ENCODE measurements at regions not wholly inside any gene's neighbourhood (a gene's known extent, or its start where the extent isn't known, plus 50 kb on each side); places are given as distances from the start of the nearest gene placed in this dataset.
"Not testable (repeated sequence)": the region's sequence is repeated elsewhere in the genome, so short reads cannot be mapped to it uniquely, and the experiment has no call there.

DNA sequence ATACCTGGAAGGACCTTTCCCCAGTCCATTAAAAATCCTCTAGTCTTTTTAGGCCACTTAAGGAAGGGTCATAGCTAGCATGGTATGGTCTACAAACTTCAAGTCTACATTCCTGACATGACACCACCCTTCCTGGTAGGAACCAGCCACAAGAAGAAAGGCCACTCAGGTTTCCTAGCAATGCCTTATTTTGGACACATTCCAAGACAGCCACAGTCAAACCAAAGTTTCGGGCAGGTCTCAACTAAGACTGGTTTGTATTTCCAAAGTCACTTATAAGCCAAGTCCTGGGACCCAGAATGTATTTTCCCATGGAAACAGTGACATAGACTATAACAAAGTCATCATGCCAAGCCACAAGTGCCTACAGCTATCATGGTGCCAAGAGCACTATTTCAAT, 50.6 kb upstream of the SLC44A3 start:
- DNase-seq (ENCODE audit: low read depth): no peak

DNA sequence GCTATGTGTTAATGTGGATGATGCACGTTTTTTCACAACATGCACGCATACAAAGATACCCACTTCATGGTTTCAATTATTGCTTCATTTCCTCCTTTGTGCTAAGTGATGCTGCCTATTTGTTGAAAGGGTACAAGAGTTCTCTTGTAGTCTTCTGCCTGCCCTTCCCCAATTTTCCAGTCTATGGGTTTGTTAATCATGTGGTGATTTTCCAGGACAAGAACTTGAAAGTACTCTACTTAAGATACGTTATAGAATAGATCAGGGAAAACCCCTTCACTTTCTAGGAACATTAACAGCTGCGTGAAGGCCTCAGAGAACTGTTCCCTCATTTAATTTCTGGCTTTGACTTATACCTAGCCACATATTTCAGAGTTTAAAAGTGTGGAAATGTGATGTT, 52.1 kb upstream of the SLC44A3 start:
- no peak for DNase-seq (ENCODE audit: low read depth)

DNA sequence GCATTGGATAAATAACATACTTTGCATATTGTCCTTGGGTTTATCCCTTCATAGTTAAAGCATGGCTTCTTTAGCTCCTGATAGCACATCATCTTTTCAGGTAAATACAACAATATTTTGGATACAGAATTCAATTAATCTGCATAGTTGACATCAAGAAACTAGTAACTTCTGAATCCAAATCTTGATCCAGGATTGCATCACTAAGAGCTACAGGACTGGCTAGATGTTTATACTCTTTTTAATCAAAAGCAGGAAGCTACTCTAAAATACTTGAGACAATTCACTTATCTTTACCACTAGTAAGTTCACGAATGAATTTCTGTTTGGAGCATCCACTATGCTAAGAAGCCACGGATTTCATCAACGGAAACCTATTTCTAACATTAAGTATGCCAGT, 54.2 kb upstream of the SLC44A3 start:
- DNase-seq (ENCODE audit: low read depth): no peak

DNA sequence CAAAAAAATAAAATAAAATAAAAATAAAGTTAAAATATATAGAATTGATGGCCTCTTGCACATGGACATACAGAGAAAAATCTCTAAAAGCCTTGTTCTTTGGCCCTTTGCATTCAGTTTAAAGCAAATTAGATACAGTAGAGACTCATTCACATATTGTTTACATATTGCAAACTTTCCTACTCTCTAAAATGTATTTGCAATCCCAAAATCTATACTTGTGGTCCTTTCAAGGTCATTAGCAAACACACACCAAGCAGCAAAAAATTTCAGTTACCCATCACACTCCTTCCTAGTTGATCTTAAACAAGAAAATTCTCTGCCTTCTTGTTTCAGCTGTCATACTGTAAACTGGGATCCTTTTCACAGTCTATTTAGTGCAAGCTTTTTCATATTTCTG, 61.0 kb upstream of the SLC44A3 start:
- no peak for DNase-seq (ENCODE audit: low read depth)

DNA sequence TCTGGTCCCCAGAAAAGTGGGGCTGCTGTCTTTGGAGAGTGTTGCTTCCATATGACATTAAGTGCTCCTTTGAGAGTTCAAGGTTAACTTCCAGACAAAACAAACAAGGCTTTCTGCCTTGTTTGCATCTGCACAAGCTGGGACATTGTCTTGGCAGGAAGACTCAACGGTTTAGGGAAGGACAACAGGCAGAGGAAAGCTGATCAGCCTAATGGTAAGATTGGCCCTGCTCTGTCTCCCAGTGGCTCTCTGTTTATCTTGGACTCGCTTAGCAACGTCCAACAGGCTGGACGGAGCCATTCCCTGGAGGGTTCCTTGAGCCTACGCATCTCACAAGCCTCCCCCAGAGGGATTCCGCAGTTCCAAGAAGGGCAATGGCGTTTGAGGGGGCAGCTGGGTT, 62.2 kb upstream of the SLC44A3 start:
- DNase-seq (ENCODE audit: low read depth): no peak

DNA sequence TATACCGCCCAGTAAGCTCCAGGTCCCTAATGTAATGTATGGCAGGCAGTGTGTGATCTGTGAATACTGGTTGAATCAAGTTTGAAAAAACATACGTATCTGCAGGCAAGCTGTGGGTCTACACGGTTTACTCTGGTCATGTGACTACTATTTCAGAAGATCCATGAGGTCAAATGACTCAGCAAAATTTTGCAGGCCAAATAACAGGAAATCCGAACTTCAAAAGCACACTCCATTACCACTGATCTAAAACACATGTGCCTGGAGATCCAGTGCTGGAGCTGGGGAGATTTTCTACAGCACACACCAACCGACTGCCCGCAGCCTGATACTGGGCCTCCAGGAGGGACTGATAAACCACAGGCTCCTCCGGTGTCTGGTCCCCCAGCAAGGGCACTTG, 64.5 kb upstream of the SLC44A3 start:
- DNase-seq (ENCODE audit: low read depth): peak; percentile 89

DNA sequence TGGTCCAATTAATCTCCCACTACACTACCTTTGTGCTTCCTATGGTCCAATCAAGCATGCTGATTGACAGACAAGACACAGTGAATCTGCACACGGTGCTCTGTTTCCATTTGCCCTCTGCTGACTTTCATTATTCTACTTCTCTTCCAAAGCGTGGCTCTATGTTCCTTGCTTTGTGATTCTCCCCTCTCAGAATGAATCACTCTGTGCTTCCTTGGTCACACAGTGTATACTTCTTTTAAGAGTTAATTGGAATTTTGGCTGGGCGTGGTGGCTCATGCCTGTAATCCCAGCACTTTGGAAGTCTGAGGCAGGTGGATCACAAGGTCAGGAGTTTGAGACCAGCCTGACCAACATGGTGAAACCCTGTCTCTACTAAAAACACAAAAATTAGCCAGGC, 65.1 kb upstream of the SLC44A3 start:
- DNase-seq (ENCODE audit: low read depth): not testable (repeated sequence)

DNA sequence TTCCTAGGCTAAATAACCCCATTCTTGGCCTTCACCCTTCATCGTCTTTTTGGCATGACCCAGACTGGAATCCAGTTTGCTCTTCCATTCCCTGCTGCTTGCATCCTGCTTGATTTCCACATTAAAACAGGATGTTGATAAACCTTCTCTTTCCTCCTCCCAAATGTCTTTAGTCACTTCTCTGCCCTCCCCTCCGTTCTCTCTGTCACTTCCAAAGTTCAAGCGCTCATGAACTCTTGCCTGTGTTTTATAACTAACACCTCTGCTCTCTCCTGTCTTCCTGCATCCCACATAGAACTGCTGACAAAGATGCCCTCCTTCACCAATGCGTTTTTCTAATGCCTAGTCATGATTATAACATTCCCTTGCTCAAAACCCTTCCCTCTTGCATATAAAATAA, 65.6 kb upstream of the SLC44A3 start:
- DNase-seq (ENCODE audit: low read depth): no peak

DNA sequence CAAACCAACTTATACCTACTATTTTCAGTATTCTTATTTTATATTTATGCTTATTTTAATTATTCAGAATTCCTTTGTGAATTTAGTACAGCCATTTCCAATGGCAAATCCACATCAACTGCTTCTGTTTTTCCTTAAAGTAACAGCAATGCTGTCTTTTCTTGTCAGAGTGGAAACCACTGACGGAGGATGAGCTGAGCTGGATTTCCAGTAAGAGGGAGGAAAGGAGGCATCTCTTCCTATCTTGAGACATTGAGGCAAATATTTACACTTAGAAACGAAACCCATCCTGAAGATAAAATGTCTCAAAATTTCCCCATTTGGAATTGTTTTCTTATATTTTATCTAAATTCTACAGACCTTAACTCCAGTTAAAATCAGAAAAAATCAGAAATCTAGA, 66.1 kb upstream of the SLC44A3 start:
- DNase-seq (ENCODE audit: low read depth): no peak

DNA sequence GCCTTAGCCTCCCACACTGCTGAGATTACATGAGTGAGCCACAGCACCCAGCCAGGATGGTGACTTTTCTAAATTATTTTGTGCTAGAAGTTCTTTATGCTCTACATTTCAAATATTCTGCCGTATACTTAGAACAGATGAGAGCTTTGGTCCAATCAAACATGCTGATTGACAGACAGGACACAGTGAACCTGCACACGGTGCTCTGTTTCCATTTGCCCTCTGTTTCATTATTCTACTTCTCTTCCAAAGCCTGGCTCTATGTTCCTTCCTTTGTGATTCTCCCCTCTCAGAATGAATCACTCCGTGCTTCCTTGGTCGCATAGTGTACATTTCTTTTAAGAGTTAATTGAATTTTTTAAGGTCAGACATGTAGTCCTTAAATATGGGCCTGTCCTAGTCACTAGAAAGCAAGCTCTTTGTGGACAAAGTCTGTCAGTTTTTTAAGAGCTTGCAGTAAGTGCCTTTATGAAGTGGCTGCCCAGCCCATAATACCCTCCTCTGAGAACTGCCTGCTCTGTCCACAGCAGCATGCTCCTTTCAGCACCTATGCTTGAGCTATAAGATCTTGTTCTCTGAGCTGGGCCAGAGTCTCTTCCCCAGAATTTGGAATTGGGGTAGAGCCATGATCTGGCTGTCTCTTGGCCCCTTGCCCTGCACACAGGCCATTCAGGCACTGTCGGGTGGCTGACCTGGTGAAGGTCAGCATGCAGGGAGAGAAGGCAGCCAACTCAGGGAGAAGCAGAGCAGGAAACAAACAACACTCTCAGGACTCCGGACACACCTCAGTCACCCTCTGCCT, 66.8 kb upstream of the SLC44A3 start:
- DNase-seq (ENCODE audit: low read depth): no peak

DNA sequence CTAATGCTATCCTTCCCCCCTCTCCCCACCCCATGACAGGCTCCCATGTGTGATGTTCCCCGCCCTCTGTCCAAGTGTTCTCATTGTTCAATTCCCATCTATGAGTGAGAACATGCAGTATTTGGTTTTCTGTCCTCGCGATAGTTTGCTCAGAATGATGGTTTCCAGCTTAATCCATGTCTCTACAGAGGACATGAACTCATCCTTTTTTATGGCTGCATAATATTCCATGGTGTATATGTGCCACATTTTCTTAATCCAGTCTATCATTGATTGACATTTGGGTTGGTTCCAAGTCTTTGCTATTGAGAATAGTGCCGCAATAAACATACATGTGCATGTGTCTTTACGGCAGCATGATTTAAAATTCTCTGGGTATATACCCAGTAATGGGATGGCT, 68.7 kb upstream of the SLC44A3 start:
- DNase-seq (ENCODE audit: low read depth): not testable (repeated sequence)

DNA sequence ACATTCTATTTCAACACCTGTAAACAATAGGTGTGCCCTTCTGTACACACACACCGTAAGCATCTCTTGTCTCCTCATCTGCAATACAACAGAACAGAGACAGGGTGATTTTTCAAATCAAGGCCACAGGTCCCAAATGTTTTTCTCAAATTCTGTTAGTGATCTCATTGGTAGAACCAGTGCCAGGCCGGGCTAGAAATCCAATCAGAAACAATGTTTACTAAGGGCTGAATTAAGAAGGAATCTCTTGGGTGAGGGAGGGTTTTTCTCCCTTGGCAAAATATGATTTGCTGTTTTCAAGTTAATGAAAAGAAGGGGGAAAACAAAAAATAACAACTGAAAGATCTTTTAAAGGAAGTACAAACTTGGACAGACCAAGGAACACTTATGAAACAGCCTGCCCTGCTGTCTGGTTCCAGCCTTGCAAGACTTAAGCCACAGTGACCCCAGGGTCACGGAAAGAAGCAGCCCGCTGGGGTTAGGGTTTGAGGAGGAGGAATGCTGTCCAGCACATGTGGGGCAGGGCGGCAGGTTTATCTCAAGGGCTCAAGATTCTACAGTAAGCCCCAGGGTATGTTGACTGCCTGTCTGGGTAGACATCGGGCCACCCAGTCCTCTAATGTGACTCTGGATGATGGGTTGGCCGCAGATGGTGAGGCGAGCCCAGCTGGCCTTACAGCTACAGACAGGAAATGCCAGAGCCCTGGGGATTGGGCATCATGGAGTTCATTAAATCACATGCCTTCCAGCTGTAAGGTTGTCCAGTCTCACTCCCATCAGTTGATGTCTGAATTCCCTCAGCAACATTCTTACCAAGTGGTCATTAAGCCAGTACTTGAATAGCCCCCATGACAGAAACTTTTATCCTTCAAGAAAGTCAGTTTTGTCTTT, 73.3 kb upstream of the SLC44A3 start:
- DNase-seq (ENCODE audit: low read depth): no peak

DNA sequence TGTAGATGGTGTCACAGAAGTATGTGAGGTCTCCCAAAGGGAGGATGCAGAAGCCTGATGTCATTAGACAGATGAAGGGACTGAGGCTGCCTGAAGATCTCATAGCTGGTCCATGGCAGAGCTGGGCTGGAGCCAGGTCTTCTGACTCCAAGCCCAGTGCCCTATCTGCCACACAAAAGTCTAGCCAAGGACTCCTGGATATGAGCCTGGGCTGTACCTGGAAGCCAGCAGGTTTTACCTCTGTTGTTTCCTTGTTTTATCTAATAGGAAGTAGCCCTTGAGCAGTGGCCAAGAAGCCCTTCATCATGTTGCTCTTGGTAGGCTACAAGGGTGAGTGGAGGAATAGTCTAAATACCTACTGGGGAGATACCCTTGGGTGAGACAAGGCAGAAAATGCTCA, 74.4 kb upstream of the SLC44A3 start:
- no peak for DNase-seq (ENCODE audit: low read depth)

DNA sequence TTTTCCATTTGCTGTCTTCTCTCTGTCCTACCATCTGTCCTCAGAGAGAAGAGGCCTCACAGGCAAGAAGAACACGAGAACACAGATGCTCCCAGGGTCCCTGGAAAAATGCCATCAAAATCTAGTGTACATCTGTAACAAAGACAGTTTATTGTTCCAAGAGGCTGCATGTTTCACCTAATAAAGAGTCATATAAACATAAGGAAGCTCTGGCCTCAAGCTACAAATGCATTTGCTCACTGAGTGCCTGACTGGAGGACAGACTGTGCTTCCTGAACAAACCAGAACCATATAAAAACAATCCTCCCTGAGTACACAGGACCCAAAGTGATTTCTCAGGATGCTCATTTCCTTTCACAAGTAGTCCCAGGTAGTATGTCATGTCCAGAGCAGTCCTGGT, 76.3 kb upstream of the SLC44A3 start:
- no peak for DNase-seq (ENCODE audit: low read depth)

DNA sequence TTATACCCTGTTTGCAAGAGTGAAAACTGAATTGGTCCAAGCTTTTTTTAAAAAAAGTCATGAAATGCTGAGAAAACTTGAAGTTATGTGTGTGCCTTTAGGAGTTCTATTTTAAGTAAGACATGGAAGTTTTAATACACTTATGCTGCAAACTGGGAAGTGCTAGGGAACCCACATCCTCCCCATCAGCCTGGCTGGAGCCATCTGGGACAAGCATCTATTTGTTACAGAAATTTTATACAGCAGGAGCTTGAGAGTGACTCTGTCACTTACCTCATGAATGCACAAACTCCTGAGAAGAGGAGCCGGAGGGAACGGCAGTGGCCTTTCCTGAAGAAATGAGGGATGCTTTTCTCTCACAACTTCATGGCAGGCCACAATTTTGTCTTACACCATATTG, 78.2 kb upstream of the SLC44A3 start:
- DNase-seq (ENCODE audit: low read depth): no peak

DNA sequence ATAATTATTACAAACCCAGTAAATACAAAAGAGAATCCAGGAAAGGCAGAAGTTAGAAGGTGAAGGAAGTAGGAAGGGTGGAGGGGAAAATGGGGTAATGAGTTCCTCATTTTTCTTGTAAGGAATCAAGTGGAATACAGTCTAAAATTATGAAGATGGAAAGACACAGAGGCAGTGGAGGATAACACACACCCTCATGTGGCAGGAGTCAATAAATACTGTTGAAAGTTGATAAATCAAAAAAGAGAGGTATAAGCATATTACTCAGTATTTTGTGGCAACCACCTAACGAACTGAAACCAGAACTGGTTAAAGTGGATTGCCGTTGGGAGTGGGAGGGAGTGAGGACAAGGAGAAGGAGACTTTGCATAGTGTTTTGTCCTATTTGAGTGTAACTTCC, 78.6 kb upstream of the SLC44A3 start:
- DNase-seq (ENCODE audit: low read depth): no peak

DNA sequence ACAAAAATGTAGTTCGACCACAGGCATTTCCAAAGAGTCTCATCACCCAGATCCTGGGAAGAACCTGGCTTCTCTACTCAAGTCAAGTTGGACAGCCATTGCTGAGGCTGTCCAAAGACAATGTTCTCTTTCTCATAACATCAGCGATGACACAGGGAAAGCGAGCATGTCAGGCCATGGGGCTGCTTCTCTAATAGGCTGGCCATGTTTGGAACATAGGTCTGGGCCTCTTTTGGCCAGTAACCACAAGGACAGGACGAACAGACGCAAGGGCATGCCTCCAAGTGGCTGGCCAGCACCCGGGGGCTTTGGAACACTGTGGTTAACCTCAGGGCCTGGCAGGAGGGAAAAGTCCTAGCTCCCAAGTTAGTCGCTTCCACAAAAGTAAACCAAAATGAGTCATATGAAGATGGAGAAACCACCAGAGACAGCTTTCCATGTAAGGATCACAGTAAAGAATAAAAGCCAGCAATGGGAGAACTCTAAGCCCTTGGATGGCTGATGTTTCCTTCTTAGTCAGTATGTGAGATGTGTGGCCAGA, 80.6 kb upstream of the SLC44A3 start:
- DNase-seq (ENCODE audit: low read depth): peak; percentile 77

DNA sequence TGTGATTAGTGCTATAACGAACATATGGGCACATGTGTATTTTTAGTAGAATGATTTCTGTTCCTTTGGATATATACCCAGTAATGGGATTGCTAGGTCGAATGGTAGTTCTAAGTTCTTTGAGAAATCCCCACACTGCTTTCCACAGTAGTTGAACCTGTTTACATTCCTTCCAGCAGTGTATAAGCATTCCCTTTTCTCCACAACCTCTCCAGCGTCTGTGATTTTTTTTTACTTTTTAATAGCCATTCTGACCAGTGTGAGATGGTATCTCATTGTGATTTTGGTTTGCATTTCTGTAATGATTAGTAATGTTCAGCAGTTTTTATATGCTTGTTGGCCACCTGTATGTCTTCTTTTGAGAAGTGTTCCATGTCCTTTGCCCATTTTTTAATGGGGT, 81.8 kb upstream of the SLC44A3 start:
- DNase-seq (ENCODE audit: low read depth): no peak

DNA sequence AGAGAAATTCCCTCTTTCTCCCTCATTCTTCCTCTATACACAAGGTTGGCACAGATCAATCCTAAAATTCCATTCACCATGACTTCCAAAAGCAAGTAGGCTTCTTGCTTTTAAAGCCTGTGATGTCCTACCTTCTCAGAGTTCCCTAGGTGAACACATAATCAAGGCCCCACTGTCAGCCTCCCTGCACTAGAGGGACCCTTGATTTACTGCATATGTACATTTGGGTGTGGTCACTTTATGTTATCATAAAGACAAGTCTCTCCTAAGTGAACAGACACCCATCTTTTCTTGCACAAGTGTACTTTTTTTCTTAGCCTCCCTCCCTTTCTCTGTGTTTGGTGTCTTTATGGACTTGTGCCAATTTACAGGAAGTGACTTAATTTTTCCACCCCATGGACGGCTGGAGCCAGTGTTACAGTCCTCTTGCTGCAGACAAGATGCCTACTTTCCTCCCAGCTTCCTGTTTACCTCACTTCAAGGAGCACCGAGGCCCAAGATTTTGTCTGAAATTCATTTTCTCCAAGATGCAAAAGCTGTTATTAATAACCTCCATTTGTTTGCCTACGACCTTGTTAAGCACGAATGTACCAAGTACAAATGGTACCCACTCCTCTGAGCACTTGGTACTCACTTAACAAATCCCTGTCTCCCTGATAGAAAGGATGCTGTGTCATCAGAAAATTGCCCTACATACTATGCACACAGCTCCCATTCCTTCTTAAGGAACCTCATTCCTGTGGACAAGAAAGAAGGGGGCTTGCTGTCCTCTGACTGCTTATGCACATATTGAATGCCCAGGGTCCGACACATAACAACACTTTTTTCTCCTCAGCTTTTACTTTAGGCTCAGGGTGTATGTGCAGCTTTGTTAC, 82.8 kb upstream of the SLC44A3 start:
- DNase-seq (ENCODE audit: low read depth): no peak

DNA sequence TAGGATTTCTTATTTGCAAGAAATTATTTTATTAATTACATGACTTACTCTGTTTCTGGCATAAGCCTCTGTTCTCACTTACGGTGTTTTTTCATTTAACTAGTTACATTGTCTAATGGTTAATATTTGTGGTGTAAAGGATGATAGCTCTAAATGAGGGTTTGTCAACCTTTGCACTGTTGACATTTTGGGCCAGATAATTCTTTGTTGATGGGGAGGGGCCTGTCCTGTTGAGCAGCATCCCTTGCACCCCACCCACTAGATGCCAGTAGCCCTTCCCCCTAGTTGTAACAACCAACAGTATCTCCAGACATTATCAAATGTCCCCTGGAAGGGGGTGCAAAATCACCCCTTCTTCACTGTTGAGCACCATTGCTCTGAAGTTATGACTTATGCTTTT, 83.6 kb upstream of the SLC44A3 start:
- no peak for DNase-seq (ENCODE audit: low read depth)

DNA sequence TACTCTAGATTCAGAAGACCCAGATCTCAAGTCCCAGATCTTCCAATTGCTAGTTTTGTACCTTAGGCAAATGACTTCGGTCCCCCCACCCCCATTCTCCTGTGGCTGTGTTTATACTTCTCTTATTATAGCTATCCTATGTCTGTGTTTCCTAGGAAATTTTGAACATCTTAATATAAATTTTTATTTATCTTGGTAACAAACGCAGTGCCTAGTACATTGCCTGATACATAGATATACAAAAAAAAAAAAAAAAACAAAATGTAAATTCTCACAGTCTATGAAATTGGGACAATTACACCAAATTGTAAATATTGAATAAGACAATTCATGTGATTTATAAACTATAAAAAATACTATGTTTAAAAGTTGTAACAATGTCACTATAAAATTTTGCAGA, 84.1 kb upstream of the SLC44A3 start:
- DNase-seq (ENCODE audit: low read depth): no peak
